Medulla oblongata (tissue), 1 donor: ENCODE measurements at regions not wholly inside any gene's neighbourhood (a gene's known extent, or its start where the extent isn't known, plus 50 kb on each side); places are given as distances from the start of the nearest gene placed in this dataset.
A peak's percentile ranks its signal among the peaks of the same experiment; 100 is the strongest.

Experiments
- DNase-seq: peaks from one replicate; pipeline ENCODE4 v3.0.0-alpha.2; 2015; ENCODE audit errors: extremely low spot score

DNA sequence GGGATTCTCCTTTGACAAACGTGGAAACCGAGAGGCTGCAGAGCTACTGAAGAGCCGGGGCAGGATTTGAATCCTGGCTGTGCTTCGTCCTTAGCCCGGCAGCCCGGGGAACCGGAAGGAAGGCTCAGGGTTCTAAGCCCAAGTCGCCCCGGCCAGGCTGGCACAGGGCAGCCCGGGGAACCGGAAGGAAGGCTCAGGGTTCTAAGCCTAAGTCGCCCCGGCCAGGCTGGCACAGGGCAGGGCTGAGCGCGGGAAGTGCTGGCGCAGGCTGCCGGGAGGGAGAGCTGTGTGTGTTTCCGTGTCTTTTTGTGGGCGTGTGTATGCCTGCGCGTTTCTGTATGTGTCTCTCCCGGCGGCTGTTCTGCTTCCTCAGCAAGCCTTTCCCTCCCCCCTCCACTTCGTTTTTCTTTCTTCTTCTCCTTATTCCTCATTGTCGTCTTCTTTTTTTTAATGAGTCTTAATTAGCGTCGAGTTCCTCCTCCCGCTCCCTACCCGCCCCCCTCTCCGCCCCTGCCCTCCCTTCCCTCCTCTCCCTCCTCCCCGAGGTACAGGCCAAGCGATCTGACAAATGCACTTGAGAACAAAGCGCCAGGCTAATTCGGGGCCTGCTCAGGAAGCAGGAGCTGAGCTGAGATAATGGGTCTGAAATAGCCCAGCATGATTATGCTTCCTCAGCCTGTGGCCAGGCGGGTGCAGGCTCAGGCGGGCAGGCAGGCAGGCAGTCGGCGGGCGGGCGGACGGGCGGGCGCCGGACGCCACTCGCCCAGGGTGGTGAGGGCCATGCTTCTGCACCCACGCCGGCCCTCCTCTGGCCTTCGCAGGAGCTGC, 65.9 kb downstream of the EFNB1 start:
- peak; percentile 58 for DNase-seq

DNA sequence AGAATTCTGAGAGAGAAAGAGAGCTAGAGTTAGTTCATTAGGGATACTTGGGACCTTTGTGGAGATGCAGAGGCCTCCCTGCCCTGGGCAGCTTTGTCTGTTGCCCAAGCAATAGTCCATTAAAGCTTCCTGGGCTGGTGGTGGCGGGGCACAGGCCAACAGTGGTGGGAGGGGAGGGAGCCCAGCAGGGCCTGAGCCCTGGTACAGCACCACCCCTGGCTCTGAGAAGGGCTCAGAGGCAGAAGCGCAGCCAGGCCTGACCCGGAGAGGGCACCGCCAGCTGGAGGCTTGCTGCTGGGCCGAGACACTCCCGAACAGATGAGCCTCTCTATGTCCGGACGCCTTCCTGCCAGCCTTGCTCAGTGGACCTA, 65.3 kb downstream of the EFNB1 start:
- DNase-seq, result peak; percentile 45

DNA sequence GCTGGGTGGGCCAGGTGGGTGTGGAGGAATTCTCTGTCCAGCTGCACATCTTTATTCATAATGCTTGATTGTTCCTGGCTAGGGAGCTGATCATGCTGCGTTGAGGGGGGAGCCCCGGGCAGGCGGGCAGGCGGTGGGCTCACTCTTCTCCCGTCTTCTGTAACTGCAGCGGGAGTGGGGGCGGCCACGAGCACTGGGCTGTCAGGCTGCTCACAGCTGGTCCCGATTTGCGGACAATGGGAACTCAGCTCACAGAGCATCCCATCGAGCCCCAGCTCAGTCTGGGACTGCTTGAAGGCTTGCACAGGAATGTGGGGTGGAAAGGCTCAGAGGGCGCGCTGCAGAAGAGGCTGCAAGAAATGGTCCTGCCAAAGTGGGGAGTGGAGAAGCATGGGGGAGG, 63.8 kb downstream of the EFNB1 start:
- DNase-seq, result no peak

DNA sequence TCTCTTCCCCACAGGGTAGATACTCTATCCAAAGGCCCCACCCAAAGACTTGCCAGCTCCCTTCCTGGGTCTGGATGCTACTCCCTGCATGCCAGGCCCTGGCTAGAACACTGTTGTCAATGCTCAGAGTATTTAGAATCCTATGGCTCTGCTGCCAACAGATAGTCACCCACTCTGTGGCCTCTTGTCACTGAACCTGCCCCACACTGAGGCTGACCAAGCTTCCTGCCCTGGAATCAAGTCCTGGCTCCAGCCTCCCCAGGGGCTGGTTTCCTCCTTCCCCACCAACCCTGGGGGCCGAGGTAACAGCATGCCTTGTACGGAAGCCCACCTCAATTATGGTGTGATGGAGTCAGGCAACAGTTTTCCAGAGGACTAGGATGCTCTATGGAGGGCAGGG, 63.3 kb downstream of the EFNB1 start:
- no peak for DNase-seq
